ENCODE measurements at regions not wholly inside any gene's neighbourhood (a gene's known extent, or its start where the extent isn't known, plus 50 kb on each side); places are given as distances from the start of the nearest gene placed in this dataset.
A peak's percentile ranks its signal among the peaks of the same experiment; 100 is the strongest.
"Not testable (repeated sequence)": the region's sequence is repeated elsewhere in the genome, so short reads cannot be mapped to it uniquely, and the experiment has no call there.

- not testable (repeated sequence) for H3K4me1 ChIP-seq, DNase-seq, H3K27ac ChIP-seq, H3K36me3 ChIP-seq, H3K4me3 ChIP-seq, H3K27me3 ChIP-seq
- peaks cover 0 to 12% (median 0%) of the 10 kb centered on the region in 4 donors for H3K9me3 ChIP-seq
Measured at GRCh38 chr11:3537254-3537653, 104.5 kb downstream of the ART5 start.

GRCh38 chr11:3532958-3533357 lies 108.8 kb downstream of the ART5 start:
- not testable (repeated sequence) for DNase-seq, H3K36me3 ChIP-seq, H3K27ac ChIP-seq, H3K4me3 ChIP-seq, H3K9me3 ChIP-seq, H3K27me3 ChIP-seq, H3K4me1 ChIP-seq

GRCh38 chr11:3531280-3531679 lies 110.5 kb downstream of the ART5 start:
- not testable (repeated sequence) for DNase-seq, H3K9me3 ChIP-seq, H3K36me3 ChIP-seq, H3K4me1 ChIP-seq, H3K4me3 ChIP-seq, H3K27ac ChIP-seq, H3K27me3 ChIP-seq

- H3K4me3 ChIP-seq, H3K27me3 ChIP-seq, H3K36me3 ChIP-seq, H3K9me3 ChIP-seq, H3K4me1 ChIP-seq, DNase-seq, H3K27ac ChIP-seq: not testable (repeated sequence)
Measured at GRCh38 chr11:3523567-3523966, 118.2 kb downstream of the ART5 start.

GRCh38 chr11:3520905-3521304 lies 120.9 kb downstream of the ART5 start:
- not testable (repeated sequence) for H3K4me1 ChIP-seq

GRCh38 chr11:3519841-3520240 lies 122.0 kb downstream of the ART5 start:
- not testable (repeated sequence) for H3K27me3 ChIP-seq, H3K27ac ChIP-seq, H3K9me3 ChIP-seq

More at GRCh38 chr11:3520905-3521304, 120.9 kb downstream of the ART5 start:
- H3K36me3 ChIP-seq, H3K27me3 ChIP-seq, H3K4me3 ChIP-seq, H3K9me3 ChIP-seq, DNase-seq: not testable (repeated sequence)
- peak overlapping the region in 2 of 4 donors; percentile 2 to 46 for H3K27ac ChIP-seq

GRCh38 chr11:3516934-3517567 lies 124.7 kb downstream of the ART5 start:
- H3K27me3 ChIP-seq, H3K4me3 ChIP-seq, DNase-seq, H3K9me3 ChIP-seq, H3K27ac ChIP-seq, H3K36me3 ChIP-seq, H3K4me1 ChIP-seq: not testable (repeated sequence)

More at GRCh38 chr11:3519841-3520240, 122.0 kb downstream of the ART5 start:
- not testable (repeated sequence) for H3K36me3 ChIP-seq, DNase-seq, H3K4me3 ChIP-seq, H3K4me1 ChIP-seq

GRCh38 chr11:3516345-3516933 lies 125.4 kb downstream of the ART5 start:
- not testable (repeated sequence) for H3K27ac ChIP-seq, H3K4me1 ChIP-seq

GRCh38 chr11:3514635-3515424 lies 127.0 kb downstream of the ART5 start:
- not testable (repeated sequence) for H3K9me3 ChIP-seq, H3K4me3 ChIP-seq, H3K36me3 ChIP-seq, H3K27me3 ChIP-seq, DNase-seq, H3K27ac ChIP-seq
- peaks cover 0 to 10% (median 0%) of the 10 kb centered on the region in 4 donors for H3K4me1 ChIP-seq

More at GRCh38 chr11:3516345-3516933, 125.4 kb downstream of the ART5 start:
- DNase-seq, H3K36me3 ChIP-seq, H3K9me3 ChIP-seq, H3K27me3 ChIP-seq, H3K4me3 ChIP-seq: not testable (repeated sequence)

GRCh38 chr11:3513311-3513710 lies 128.5 kb downstream of the ART5 start:
- H3K27me3 ChIP-seq, H3K9me3 ChIP-seq, DNase-seq, H3K36me3 ChIP-seq: not testable (repeated sequence)
- H3K4me1 ChIP-seq, result peaks cover 0 to 10% (median 0%) of the 10 kb centered on the region in 4 donors
- peak overlapping the region in 1 of 4 donors; percentile 24 for H3K4me3 ChIP-seq
- peak overlapping the region in 1 of 4 donors; percentile 39 for H3K27ac ChIP-seq

- H3K9me3 ChIP-seq, H3K36me3 ChIP-seq, DNase-seq, H3K27me3 ChIP-seq: not testable (repeated sequence)
- Histone ChIP-seq H3K4me3 (peak overlapping the region in 2 of 4 donors; percentile 24 to 32), H3K27ac (peak overlapping the region in 3 of 4 donors; percentile 27 to 70 (median 63)), H3K4me1 (peaks cover 0 to 10% (median 0%) of the 10 kb centered on the region in 4 donors)
Measured at GRCh38 chr11:3512751-3513150, 129.0 kb downstream of the ART5 start.

GRCh38 chr11:3512133-3512703 lies 129.6 kb downstream of the ART5 start:
- DNase-seq, result peak in 2 of 3 donors; percentile 54 to 64
- Histone ChIP-seq H3K27ac (peak overlapping the region in 3 of 4 donors; percentile 34 to 70 (median 63)), H3K4me1 (peaks cover 0 to 10% (median 0%) of the 10 kb centered on the region in 4 donors), H3K4me3 (peak overlapping the region in 2 of 4 donors; percentile 24 to 32)
- H3K27me3 ChIP-seq, H3K9me3 ChIP-seq, H3K36me3 ChIP-seq: not testable (repeated sequence)

All from Peyer's patch (tissue), 4 donors.